Esophagus squamous epithelium (tissue), 4 donors: ENCODE measurements at regions not wholly inside any gene's neighbourhood (a gene's known extent, or its start where the extent isn't known, plus 50 kb on each side); places are given as distances from the start of the nearest gene placed in this dataset.

Experiments
- POLR2A ChIP-seq, 4 donors: fragments of 450-650 bp; IDR thresholded peaks; one replicate each; pipeline ENCODE4 v1.6.1; 2017; ENCODE audit warnings: antibody characterized with exemption in 4 of 4, mild to moderate bottlenecking in 4 of 4, moderate library complexity in 3 of 4
- TF ChIP-seq, protein P1 (sequence below), 6 experiments: fragments of 450-650 bp in 4 of 6; fragments of 200-600 bp in 2 of 6; sonication (generic) in 2 of 6; IDR thresholded peaks; one replicate each; pipeline ENCODE4 v1.5.1; 2016 to 2019; ENCODE audit warnings: antibody characterized with exemption in 6 of 6, mild to moderate bottlenecking in 4 of 6, moderate library complexity in 4 of 6

DNA sequence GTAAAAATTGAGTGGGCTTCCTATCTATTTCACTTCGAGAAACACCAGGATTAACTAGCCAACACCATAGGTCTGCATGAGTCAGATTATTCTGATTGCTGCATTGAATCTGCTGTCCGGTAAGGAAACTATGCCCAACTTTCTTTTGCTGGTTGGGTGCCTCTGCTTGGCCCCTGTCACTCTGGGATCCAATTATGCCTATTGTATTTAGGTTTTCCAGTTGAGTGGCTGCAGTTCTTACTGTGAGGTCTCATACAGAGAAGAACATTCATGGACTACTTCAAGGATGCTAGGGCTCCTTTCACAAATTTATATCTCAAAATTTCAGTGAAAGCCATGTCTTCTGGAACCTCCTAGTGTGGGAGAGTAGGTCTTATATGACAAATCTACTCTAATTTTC, 215.1 kb upstream of the SORCS1 start:
- TF ChIP-seq, protein P1, sequence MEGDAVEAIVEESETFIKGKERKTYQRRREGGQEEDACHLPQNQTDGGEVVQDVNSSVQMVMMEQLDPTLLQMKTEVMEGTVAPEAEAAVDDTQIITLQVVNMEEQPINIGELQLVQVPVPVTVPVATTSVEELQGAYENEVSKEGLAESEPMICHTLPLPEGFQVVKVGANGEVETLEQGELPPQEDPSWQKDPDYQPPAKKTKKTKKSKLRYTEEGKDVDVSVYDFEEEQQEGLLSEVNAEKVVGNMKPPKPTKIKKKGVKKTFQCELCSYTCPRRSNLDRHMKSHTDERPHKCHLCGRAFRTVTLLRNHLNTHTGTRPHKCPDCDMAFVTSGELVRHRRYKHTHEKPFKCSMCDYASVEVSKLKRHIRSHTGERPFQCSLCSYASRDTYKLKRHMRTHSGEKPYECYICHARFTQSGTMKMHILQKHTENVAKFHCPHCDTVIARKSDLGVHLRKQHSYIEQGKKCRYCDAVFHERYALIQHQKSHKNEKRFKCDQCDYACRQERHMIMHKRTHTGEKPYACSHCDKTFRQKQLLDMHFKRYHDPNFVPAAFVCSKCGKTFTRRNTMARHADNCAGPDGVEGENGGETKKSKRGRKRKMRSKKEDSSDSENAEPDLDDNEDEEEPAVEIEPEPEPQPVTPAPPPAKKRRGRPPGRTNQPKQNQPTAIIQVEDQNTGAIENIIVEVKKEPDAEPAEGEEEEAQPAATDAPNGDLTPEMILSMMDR (IDR thresholded peaks at IDR 0.05): no peak
- TF ChIP-seq POLR2A (IDR thresholded peaks at IDR 0.05): no peak
